ENCODE measurements at regions not wholly inside any gene's neighbourhood (a gene's known extent, or its start where the extent isn't known, plus 50 kb on each side); places are given as distances from the start of the nearest gene placed in this dataset.

- no peak for DNase-seq
- peaks cover 19% of the 10 kb centered on the region for H3K4me1 ChIP-seq (ENCODE audit: insufficient read depth, low read length)
- no peak for TF ChIP-seq EZH2 (IDR thresholded peaks at IDR 0.05; ENCODE audit: borderline replicate concordance, low read depth, low read length, severe bottlenecking)
- no peaks in the 10 kb centered on the region for H3K9me3 ChIP-seq (ENCODE audit: insufficient read depth, low read length, severe bottlenecking)
- no peaks in the 10 kb centered on the region for H3K79me2 ChIP-seq (ENCODE audit: insufficient read depth, low read length)
- H4K20me1 ChIP-seq (ENCODE audit: insufficient read depth, low read length): no peaks in the 10 kb centered on the region
- H3K36me3 ChIP-seq (ENCODE audit: insufficient read depth, low read length): no peaks in the 10 kb centered on the region
- H3K27me3 ChIP-seq (ENCODE audit: insufficient read depth, low read length, poor library complexity): no peaks in the 10 kb centered on the region
- no peak overlapping the region for H3K9ac ChIP-seq (ENCODE audit: low read depth, low read length)
- H2AFZ ChIP-seq (ENCODE audit: low read depth, low read length): no peak overlapping the region
- no peak overlapping the region for H3K4me3 ChIP-seq (ENCODE audit: low read depth in 1 of 2, low read length in 2 of 2)
- no peak overlapping the region for H3K4me2 ChIP-seq (ENCODE audit: insufficient read depth, low read length)
- no peak for ATAC-seq (ENCODE audit: insufficient read depth, low read depth)
- H3K27ac ChIP-seq (ENCODE audit: low read length): no peak overlapping the region
Observed at GRCh38 chr14:65948302-65948701, 535.8 kb downstream of the FUT8 start.

- no peaks in the 10 kb centered on the region for H3K27me3 ChIP-seq (ENCODE audit: insufficient read depth, low read length, poor library complexity)
- H2AFZ ChIP-seq (ENCODE audit: low read depth, low read length): peak overlapping the region; percentile 12; the same call in 1 of the 2 replicates
- DNase-seq (peak; percentile 44), ATAC-seq (ENCODE audit: insufficient read depth, low read depth) (peak; percentile 73)
- H3K36me3 ChIP-seq (ENCODE audit: insufficient read depth, low read length): no peaks in the 10 kb centered on the region
- no peak overlapping the region for H3K9ac ChIP-seq (ENCODE audit: low read depth, low read length)
- H3K79me2 ChIP-seq (ENCODE audit: insufficient read depth, low read length): no peaks in the 10 kb centered on the region
- H4K20me1 ChIP-seq (ENCODE audit: insufficient read depth, low read length): no peaks in the 10 kb centered on the region
- H3K4me1 ChIP-seq (ENCODE audit: insufficient read depth, low read length): peaks cover 19% of the 10 kb centered on the region
- peak overlapping the region; percentile 40; the same call in 1 of the 2 replicates for H3K27ac ChIP-seq (ENCODE audit: low read length)
- TF ChIP-seq CTCF (IDR thresholded peaks at IDR 0.05; ENCODE audit: borderline replicate concordance, extremely low read depth, low read length, poor library complexity, severe bottlenecking) (no peak), EZH2 (IDR thresholded peaks at IDR 0.05; ENCODE audit: borderline replicate concordance, low read depth, low read length, severe bottlenecking) (no peak)
- H3K4me3 ChIP-seq (ENCODE audit: low read depth in 1 of 2, low read length in 2 of 2): no peak overlapping the region
- H3K4me2 ChIP-seq (ENCODE audit: insufficient read depth, low read length): no peak overlapping the region
- H3K9me3 ChIP-seq (ENCODE audit: insufficient read depth, low read length, severe bottlenecking): no peaks in the 10 kb centered on the region
Observed at GRCh38 chr14:65949711-65950516, 536.3 kb upstream of the CCDC196 start.

GRCh38 chr14:65954942-65955341 is 531.2 kb upstream of the CCDC196 start:
- H3K9me3 ChIP-seq (ENCODE audit: insufficient read depth, low read length, severe bottlenecking): no peaks in the 10 kb centered on the region
- H3K36me3 ChIP-seq (ENCODE audit: insufficient read depth, low read length): no peaks in the 10 kb centered on the region
- no peak overlapping the region for H3K9ac ChIP-seq (ENCODE audit: low read depth, low read length)
- peaks cover 27% of the 10 kb centered on the region for H3K4me1 ChIP-seq (ENCODE audit: insufficient read depth, low read length)
- DNase-seq (no peak), ATAC-seq (ENCODE audit: insufficient read depth, low read depth) (no peak)
- H3K27me3 ChIP-seq (ENCODE audit: insufficient read depth, low read length, poor library complexity): no peaks in the 10 kb centered on the region
- H3K4me3 ChIP-seq (ENCODE audit: low read depth in 1 of 2, low read length in 2 of 2): no peak overlapping the region
- no peak overlapping the region for H2AFZ ChIP-seq (ENCODE audit: low read depth, low read length)
- H4K20me1 ChIP-seq (ENCODE audit: insufficient read depth, low read length): no peaks in the 10 kb centered on the region
- no peak overlapping the region for H3K27ac ChIP-seq (ENCODE audit: low read length)
- no peaks in the 10 kb centered on the region for H3K79me2 ChIP-seq (ENCODE audit: insufficient read depth, low read length)
- H3K4me2 ChIP-seq (ENCODE audit: insufficient read depth, low read length): no peak overlapping the region
- no peak for TF ChIP-seq EZH2 (IDR thresholded peaks at IDR 0.05; ENCODE audit: borderline replicate concordance, low read depth, low read length, severe bottlenecking)

- H2AFZ ChIP-seq (ENCODE audit: low read depth, low read length): peak overlapping the region; percentile 20; the same call in 1 of the 2 replicates
- ATAC-seq (ENCODE audit: insufficient read depth, low read depth): no peak
- TF ChIP-seq EZH2 (IDR thresholded peaks at IDR 0.05; ENCODE audit: borderline replicate concordance, low read depth, low read length, severe bottlenecking) (no peak), CTCF (IDR thresholded peaks at IDR 0.05; ENCODE audit: borderline replicate concordance, extremely low read depth, low read length, poor library complexity, severe bottlenecking) (no peak)
- peak overlapping the region; percentile 53 for H3K27ac ChIP-seq (ENCODE audit: low read length)
- no peak overlapping the region for H3K4me2 ChIP-seq (ENCODE audit: insufficient read depth, low read length)
- no peaks in the 10 kb centered on the region for H3K79me2 ChIP-seq (ENCODE audit: insufficient read depth, low read length)
- no peak for DNase-seq
- H3K9me3 ChIP-seq (ENCODE audit: insufficient read depth, low read length, severe bottlenecking): no peaks in the 10 kb centered on the region
- H3K4me3 ChIP-seq (ENCODE audit: low read depth in 1 of 2, low read length in 2 of 2): no peak overlapping the region
- H3K4me1 ChIP-seq (ENCODE audit: insufficient read depth, low read length): peaks cover 13% of the 10 kb centered on the region
- no peaks in the 10 kb centered on the region for H4K20me1 ChIP-seq (ENCODE audit: insufficient read depth, low read length)
- no peaks in the 10 kb centered on the region for H3K27me3 ChIP-seq (ENCODE audit: insufficient read depth, low read length, poor library complexity)
- no peak overlapping the region for H3K9ac ChIP-seq (ENCODE audit: low read depth, low read length)
- H3K36me3 ChIP-seq (ENCODE audit: insufficient read depth, low read length): no peaks in the 10 kb centered on the region
Observed at GRCh38 chr14:65957631-65958205, 528.5 kb upstream of the CCDC196 start.
